HG03175 (cell line): ENCODE measurements at regions not wholly inside any gene's neighbourhood (a gene's known extent, or its start where the extent isn't known, plus 50 kb on each side); places are given as distances from the start of the nearest gene placed in this dataset.

Experiments used
- ATAC-seq: cut with Tn5 transposase; IDR thresholded peaks from one replicate; pipeline ENCODE4 v1.9.1; 2021; ENCODE audit warnings: mild to moderate bottlenecking, moderate library complexity; ENCODE audit not compliant: unreplicated experiment

DNA sequence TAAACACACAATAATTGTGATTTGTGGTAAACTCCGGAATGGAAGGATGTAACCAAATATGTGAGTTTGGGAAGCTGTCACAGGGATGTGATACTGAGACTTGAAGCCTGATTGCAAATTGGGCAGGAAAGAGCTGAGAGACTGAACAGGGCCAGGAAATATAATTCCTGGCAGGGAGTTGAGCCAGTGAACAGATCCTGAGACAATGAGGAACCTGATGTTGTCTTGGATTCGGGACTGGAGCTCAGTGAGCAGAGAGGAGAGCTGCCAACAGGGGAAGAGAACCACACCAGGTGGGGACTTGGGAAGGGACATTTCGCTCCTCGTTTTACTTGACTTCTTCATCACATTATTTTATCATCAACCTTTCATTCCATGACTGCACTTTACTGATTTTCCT is 386.0 kb downstream of the TLL1 start:
- ATAC-seq: no peak

DNA sequence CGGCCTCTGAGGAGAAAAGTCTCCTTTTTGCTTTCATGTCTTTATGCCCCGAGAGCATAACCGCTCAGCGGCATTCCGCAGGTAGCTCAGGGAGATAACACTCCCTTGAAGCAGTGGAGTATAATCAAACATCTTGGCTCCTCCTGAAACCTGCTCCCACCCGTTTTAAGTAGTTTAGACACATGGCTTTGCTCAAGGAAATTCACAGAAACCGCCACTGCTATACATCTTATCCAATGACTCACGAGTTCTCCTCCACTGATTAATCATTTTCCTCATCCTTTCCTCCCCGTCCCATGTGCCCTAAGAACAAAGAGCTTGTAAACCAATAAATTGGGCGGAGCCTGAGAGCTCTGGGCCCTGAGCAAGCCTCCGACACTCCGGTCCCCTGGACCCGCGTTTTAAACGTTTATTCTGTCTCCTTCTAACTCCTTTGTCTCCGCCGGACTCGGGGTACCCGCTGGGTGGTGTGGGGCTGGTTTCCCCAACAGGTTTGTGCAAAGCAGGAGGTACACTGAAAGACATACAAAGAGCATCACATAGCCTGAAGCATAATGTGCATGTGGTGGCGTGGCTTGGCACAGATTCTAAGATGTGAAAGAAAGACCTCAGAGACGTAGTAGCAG is 401.2 kb downstream of the TLL1 start:
- ATAC-seq: no peak

DNA sequence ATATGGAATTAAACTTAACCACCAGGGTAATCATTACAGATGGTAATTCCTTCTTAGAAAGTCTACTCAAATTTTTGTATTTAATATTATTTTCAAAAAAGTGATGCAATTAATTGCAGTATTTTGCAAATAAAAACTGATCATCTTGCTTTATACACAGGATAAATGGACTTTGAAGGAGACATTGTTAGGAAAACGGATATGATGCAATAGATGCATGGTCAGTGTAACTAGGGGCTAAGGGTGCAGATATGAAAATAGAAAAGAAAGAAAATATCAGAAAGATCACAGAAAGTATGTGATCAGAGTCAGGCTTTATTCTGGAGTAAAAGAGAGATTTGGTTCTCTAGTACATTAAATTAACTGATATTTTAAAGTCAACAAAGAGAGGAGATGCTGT is 401.7 kb downstream of the TLL1 start:
- ATAC-seq: no peak

DNA sequence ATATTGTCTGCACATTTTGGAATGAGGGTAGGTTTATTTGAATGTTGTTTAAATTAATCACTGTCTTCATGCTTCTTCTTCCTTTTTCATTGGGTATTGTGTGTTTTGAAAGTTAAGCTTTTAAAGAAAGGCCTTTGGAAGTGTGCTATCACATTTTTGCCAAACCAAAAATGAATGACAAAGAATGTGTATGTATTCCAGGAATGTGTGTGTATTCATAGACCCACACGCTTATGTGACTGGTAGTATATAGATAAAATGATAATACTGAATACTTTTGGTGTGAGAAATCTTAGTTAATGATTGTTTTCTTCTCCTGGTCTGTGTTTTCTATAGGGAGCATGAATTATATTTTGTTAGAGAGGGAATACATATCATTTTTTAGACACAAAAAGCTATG is 404.4 kb downstream of the TLL1 start:
- no peak for ATAC-seq

DNA sequence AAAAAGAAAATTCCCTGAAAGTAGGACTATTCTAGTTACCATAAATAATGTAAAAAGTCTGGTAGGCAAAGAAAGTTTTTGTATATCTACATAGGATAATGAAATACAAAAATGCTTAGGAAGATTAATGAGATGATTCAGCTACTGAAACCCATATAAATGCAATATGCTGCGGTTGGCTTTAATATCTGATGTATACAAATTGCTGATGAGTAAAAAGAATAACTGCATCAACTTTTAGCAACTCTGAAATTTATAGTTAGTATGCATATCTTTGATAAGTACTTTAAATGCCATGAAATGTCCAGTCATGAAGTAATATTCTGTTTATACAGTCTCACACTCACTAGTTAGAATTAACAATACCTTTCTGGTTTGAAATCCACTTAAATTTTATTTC is 404.8 kb downstream of the TLL1 start:
- ATAC-seq: no peak

DNA sequence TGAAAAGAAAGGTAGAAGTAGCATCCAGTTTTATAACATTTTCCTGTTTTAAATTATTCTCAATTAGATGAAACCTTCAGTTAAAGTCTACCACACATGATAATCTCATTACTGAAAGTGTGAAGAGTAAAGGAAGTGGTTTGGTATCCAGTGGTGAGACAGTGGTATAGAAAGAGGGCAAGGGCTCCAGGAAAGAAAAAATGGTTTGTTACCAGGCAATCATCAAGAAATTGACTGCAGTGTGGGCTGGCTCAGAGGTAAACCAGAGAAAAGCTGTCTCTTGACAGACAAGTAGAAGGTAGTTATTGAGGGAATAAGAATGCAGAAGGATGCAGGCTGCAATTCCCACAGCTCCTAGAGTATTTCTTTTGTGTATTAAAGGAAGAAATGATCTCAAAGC is 406.2 kb downstream of the TLL1 start:
- no peak for ATAC-seq

DNA sequence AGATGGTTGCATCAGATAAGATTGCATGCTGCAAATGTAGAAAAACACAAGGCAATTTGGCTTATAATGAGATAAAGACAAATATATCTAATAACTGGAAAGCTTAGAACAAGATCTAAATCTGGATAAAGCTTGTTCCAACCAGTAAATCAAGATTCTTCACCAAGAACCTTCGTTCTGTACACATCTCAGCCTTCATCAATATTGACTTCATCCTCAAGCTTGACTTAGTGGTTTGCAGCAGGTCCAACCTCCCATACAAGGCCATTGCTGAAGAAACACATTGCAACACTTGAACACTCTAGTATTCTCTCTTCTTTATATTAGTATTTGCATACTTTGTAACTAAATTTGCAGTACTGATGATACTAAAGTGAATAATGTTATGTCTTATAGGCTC is 407.6 kb downstream of the TLL1 start:
- no peak for ATAC-seq

DNA sequence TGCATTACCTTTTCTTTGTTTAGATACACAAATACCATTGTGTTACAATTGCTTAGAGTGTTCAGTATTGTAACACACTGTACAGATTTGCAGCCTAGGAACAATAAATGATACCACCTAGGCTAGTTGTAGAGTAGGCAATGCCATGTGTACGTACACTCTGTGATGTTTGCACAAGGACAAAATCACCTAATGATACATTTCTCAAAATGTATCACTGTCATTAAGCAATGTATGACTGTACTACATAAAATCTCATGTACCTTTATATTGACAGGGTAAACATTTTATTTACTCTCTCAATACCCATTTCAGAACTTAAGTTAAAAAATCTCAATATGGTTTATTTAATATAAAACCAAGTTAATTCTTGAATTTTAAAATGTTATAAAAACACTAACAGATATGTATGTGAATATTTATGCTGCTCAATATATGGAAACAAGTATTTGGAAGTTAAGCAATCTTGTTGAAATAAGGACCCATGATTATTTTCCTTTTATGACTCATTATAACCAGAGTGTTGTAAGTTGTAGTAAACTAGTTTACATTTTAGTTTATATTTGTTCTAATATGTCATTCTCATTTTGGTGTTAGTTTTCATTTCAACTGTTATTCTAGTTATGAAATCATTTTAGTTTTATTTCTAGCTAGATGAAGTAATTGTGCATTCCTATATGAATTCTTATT is 409.2 kb downstream of the TLL1 start:
- ATAC-seq: no peak

DNA sequence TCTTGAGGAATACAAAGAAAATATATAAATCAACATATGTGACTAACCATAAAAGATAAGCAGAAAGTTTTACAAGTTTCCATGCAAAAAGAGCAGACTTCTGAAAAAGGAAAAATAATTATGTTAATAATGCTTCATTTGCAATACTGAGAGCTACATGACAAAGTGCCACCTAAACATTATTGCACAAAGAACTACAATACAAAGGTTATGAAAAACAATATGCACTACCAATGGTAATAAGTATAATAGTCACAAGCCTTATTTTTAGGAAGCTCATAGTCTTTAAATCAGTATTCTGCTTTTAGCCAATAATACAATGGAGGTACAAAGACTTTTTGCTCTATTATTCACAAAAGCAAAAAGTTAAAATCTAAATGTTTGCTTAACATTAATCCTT is 411.2 kb downstream of the TLL1 start:
- ATAC-seq: no peak

DNA sequence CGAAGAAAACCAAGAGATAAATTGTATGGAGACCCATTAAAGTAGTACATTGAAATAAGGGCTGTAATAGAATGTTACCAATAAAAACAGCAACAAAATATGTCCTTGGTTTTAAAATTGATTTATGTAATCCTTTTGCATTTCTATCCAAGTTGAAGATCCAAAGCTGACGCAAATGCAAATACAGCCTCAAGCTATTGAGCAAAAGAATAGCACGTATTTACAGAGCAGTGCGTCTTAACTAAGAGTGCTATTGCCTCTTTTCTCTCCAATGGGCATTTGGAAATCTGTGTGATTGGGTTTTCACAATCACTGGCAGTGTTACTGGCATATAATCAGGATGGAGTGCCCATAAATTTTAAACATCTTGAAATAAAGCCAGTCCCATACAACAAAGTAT is 417.4 kb downstream of the TLL1 start:
- ATAC-seq: no peak

DNA sequence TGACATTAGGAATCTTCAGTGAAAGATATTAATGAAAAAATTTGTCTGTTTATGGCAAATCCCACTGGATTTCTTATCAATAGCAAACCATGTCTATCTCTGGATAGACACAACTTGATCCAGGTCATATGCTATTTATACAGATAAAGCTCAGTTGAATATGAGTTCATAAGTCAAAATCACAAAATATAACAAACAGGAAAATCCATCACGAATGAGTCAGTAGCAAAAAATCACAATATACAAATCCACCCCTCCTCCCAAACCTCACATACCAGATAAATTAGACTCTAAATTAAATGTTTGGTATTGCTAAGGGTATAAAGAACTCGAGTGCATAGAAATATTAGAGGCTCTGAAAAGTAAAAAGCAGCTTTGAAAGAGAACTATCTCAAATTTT is 420.5 kb downstream of the TLL1 start:
- ATAC-seq: no peak

DNA sequence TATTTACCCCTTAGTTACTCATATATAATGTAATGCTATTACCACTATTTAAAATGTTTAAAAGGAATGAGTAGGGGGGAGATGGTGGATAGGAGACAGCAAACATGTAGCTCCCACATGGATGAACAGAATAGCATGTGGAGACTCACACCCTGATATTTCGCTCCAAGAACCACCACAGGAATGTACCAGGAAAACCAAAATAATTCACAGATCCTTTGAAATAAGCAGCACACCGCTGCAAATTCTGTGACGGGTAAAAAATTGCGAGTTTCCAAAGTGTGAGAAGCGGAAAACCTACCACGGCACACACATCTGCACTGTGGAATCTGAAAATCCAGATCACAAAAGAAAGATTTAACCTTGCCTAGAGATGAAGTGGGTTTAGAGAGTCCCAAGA is 428.2 kb downstream of the TLL1 start:
- no peak for ATAC-seq

DNA sequence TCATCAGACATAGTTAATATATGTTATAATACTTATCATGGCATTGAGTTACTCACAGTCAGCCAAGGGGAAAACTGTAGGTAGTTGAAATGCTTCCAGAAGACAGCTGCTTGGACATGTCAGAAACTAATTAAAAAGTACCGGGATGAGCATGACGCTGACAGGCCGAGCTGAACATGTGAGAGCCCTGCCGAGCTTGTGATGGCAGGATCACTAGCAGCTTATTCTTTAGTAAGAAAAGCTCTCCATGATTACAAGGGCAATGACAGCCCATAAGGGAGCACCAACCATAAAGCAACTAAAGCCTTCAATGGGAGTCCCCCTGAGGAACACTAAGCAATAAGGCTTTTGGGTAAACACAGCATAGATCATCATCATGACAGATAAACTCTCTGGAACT is 435.6 kb downstream of the TLL1 start:
- ATAC-seq: no peak

DNA sequence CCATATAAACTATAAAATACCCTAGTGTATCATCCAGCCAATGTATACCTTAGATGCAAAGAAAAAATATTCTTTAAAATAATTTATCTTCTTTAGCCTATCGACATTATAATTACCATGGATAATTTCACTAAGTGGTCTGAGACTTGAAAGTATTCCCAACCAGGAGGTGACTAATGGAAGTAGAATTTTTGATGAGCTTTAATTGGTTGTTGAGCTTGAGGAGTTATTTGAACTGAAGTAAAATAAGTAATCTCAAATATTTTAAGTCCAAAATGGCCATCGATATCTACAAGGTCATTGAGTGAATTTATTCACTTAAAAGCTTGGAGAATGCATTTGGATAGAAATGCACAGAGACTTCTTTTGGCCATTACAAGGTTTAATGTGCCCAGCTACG is 436.2 kb downstream of the TLL1 start:
- no peak for ATAC-seq

DNA sequence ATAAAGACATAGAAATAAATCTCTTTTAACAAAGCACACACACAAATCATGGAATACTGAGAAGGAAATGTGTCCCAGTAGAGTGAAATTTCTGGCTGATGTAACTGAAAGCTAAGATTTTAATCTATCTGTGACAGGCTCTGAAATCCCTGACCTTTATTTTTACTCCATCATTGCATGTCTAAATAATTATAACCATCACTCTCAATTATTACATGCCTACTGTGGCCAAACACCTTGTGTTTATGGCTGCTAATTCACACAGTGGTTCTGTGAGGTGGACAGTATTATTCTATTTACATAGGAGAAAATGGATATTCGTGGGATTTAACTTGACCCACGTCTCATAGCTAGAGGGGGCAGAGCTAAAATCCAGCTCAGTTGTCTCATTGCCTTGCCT is 438.1 kb downstream of the TLL1 start:
- ATAC-seq: no peak

DNA sequence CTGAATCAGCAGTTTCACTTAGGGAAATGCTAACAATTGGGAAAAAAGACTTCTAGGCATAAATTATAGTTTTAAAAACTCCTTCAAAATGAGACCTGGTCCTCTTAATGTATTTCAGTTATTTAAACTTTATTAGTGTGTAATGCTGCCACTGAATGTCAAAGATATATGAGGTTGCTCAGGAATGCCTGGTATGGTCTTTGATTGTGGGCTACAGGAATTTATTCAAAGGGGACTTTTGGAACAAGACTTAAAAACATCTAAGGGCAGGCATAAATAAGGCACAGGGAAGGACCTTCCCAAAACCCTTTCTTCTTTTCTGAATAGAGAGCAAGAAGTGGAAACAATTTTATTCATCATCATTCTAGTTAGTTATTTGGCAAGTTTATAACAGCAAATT is 439.1 kb downstream of the TLL1 start:
- no peak for ATAC-seq

DNA sequence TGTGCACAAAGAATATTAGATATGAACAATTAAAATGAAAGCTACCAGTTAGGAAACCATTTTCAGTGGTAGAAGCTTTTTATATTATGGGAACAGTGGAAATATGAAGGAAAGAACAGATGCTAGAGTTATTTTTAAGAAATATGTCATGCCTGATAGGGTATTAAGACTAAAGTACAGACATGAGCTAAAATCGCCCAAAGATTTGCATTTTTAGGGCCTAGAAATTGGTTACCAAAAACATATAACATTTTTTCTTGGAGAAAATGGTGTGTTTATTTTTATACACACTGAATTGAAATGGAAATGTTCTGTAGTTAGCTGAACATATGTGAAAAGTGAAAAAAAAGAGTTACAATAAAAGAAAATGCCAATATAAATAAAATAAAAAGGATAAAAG is 441.9 kb downstream of the TLL1 start:
- no peak for ATAC-seq

DNA sequence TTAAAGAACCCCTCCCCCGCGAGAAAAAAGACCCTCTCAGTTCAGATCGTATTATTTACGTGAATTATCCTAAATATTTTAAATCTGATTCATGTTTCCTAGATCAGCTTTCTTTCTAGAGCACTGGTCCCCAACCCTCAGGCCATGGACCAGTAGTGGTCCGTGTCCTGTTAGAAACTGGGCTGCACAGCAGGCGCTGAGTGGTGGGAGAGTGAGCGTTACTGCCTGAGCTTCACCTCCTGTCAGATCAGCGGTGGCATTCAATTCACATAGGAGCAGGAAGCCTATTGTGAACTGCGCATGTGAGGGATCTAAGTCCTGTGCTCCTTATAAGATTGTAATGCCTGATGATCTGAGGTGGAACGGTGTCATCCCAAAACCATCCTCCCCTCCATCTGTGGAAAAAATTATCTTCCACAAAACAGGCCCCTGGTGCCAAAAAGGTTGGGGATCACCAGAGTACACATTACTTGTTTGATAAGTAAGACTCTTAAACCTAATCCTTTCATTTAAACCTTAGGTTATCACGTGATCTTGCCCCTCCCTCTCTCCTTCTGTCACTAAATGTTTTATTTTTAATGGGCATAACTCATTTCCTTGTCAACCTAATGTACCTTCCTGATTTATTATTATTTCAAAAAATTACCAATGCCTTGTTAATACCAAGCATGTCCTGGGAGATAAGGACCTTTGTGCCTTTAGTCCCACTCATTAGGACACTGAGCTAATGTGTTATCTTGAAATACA is 442.9 kb downstream of the TLL1 start:
- ATAC-seq: no peak

DNA sequence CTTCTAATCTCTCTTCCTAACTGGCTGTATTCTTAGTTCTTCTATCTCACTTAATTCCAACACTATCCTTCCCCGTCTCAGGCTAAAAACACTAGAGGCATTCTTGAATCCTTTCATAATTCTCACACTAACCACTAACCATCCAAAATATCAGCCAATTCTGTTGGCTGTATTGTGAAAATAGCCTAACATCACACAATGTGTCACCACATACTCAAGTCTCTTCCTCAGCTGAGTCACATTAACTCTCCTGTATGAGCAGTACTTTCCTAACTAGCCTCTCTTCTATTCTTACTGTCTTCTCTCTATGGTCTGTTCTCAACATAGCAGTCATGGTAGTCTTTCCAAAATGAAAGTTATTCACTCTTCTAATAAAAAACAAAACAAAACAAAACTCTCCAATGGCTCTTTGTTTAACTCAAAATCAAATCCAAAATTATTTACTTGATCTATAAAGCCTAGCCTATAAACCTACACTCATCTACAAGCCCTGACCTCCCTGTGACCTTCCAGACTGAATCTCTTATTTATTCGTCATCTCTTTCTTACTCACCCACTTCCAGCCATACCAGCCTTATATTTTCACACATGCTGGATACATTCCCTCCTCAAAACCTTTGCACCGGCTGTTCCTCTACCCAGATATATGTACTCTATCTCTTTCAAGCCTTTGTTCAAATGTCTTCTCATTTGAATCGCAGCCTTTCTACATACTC is 445.9 kb downstream of the TLL1 start:
- ATAC-seq: no peak

DNA sequence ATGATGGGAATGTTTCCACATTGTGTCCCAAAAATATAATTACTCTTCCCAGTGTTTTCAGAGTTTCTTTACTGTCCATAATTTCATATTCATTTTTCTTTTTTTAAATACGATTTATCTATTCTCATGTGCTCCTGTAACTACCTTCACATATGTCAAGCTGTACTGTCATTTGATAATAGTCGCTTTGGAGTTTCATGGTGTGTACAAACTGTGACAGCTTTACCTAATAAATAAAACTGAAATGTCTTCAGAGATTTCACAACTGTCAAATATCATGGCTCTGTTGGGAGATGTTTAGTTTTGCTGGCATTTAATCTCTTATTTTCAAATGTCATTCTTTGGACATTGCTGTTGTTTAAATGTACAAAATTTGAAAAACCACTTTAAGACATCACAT is 450.2 kb downstream of the TLL1 start:
- ATAC-seq: no peak

DNA sequence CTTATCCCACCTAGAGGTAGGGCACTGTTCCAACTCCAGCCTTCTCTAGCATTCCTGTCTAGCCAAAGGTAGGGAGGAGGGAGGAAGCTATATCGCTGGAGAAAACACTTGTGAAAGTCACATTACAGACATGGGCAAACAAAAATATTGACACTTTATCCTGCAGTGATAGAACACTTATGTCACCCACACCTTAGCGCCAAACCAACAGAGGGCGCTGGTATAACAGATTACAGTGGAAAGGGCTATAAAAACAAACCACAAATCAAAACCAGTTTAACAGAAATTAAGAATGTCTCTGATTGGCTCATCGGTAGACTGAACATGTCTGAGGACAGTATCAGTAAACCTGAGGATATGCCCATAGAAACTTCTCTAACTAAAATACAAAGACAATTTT is 451.3 kb downstream of the TLL1 start:
- ATAC-seq: no peak
